ENCODE measurements at regions not wholly inside any gene's neighbourhood (a gene's known extent, or its start where the extent isn't known, plus 50 kb on each side); places are given as distances from the start of the nearest gene placed in this dataset.

DNA sequence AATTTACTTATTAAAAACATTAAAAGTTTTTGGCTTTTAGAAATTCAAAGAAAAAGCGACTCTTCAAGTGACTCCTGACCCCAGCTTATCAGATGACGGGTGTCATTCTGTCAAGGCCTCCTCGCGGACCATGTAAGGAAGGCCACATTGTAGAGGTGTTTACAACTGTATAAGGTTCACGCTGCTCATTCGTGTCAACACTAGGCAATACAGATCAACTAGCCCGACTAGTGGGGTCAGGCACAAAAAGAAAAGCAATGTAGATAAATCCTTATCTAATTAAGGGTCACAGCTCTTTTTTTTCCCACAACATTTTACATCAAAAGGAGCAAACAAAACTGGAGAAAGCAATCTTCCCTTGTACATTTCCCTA lies 207.5 kb upstream of the NR2F2 start:
- no peak for TF ChIP-seq TAF1 (IDR thresholded peaks at IDR 0.05; ENCODE audit: borderline replicate concordance, low read depth, low read length)
- no peak for TF ChIP-seq POLR2AphosphoS5 (IDR thresholded peaks at IDR 0.05; ENCODE audit: low read depth, low read length)
- no peak for TF ChIP-seq EP300 (IDR thresholded peaks at IDR 0.05; ENCODE audit: borderline replicate concordance in 1 of 2, low read depth in 1 of 2, low read length in 1 of 2)
- TF ChIP-seq CTCF (IDR thresholded peaks at IDR 0.05), result no peak
- no peak for TF ChIP-seq RFX5 (IDR thresholded peaks at IDR 0.05; ENCODE audit: low read length)
- TF ChIP-seq NRF1 (IDR thresholded peaks at IDR 0.05; ENCODE audit: low read depth, low read length), result no peak
- no peak for TF ChIP-seq EZH2phosphoT487 (IDR thresholded peaks at IDR 0.05; ENCODE audit: borderline replicate concordance, low read depth)
- no peak for TF ChIP-seq REST (IDR thresholded peaks at IDR 0.05; ENCODE audit: low read depth, low read length)
- no peak for TF ChIP-seq RCOR1 (IDR thresholded peaks at IDR 0.05; ENCODE audit: low read length)
